GM23338 (cell line): ENCODE measurements at regions not wholly inside any gene's neighbourhood (a gene's known extent, or its start where the extent isn't known, plus 50 kb on each side); places are given as distances from the start of the nearest gene placed in this dataset.

Source experiments
- ATAC-seq: fragments of 200-7000 bp; cut with Tn5 transposase; 3 replicates; pipeline ENCODE4 v1.9.1; 2020
- DNase-seq: peaks from one replicate; pipeline ENCODE4 v3.0.0-alpha.2; 2015; ENCODE audit warnings: low spot score
- H2AFZ ChIP-seq: fragments of 200-600 bp; sonication (generic); 2 replicates; pipeline ENCODE4 v1.8.0; 2016; ENCODE audit warnings: antibody characterized with exemption, mild to moderate bottlenecking, moderate library complexity
- H3F3A ChIP-seq: fragments of 200-600 bp; sonication (generic); replicated peaks from 2 replicates; pipeline ENCODE4 v1.8.0; 2017; ENCODE audit warnings: antibody characterized with exemption, mixed run types, low read depth
- H3K27ac ChIP-seq: fragments of 200-600 bp; sonication (generic); 2 replicates; pipeline ENCODE4 v1.6.1; 2016; ENCODE audit warnings: low read depth
- H3K27me3 ChIP-seq: fragments of 200-600 bp; sonication (generic); 2 replicates; pipeline ENCODE4 v1.8.0; 2016; ENCODE audit warnings: mild to moderate bottlenecking, mixed run types, moderate library complexity; ENCODE audit not compliant: insufficient read depth
- H3K36me3 ChIP-seq: fragments of 200-600 bp; sonication (generic); 2 replicates; pipeline ENCODE4 v1.8.0; 2016; ENCODE audit warnings: mild to moderate bottlenecking; ENCODE audit not compliant: insufficient read depth
- H3K4me1 ChIP-seq: fragments of 200-600 bp; sonication (generic); 2 replicates; pipeline ENCODE4 v1.8.0; 2016; ENCODE audit warnings: mild to moderate bottlenecking, moderate library complexity; ENCODE audit not compliant: insufficient read depth
- H3K4me2 ChIP-seq: fragments of 200-600 bp; sonication (generic); 2 replicates; pipeline ENCODE4 v1.7.1; 2017; ENCODE audit warnings: mixed run types
- H3K4me3 ChIP-seq: fragments of 200-600 bp; sonication (generic); 2 replicates; pipeline ENCODE4 v1.6.1; 2016; ENCODE audit warnings: mixed run types
- H3K79me2 ChIP-seq: fragments of 200-600 bp; sonication (generic); replicated peaks from 2 replicates; pipeline ENCODE4 v1.8.0; 2017; ENCODE audit warnings: mild to moderate bottlenecking; ENCODE audit not compliant: insufficient read depth
- H3K9me2 ChIP-seq: fragments of 200-600 bp; sonication (generic); 2 replicates; pipeline ENCODE4 v1.8.0; 2017; ENCODE audit not compliant: insufficient read depth
- H4K20me1 ChIP-seq: fragments of 200-600 bp; sonication (generic); replicated peaks from 2 replicates; pipeline ENCODE4 v1.8.0; 2017; ENCODE audit warnings: mild to moderate bottlenecking; ENCODE audit not compliant: insufficient read depth
- H3K27ac Mint-ChIP-seq: 2 replicates; pipeline ENCODE4 v1.8.0; 2020; ENCODE audit warnings: inconsistent platforms, mild to moderate bottlenecking, moderate library complexity, mixed read lengths
- H3K27me3 Mint-ChIP-seq: 3 replicates; pipeline ENCODE4 v1.8.0; 2022; ENCODE audit warnings: low read depth, mild to moderate bottlenecking, moderate library complexity, mixed read lengths, inconsistent platforms; ENCODE audit not compliant: insufficient read depth, poor library complexity
- H3K36me3 Mint-ChIP-seq: 3 replicates; pipeline ENCODE4 v1.8.0; 2021; ENCODE audit warnings: low read depth, mild to moderate bottlenecking, inconsistent platforms, moderate library complexity, mixed read lengths
- H3K4me1 Mint-ChIP-seq: 3 replicates; pipeline ENCODE4 v1.8.0; 2020; ENCODE audit warnings: mild to moderate bottlenecking, inconsistent platforms, mixed read lengths
- H3K4me3 Mint-ChIP-seq: 3 replicates; pipeline ENCODE4 v1.8.0; 2021; ENCODE audit warnings: moderate library complexity, mild to moderate bottlenecking, inconsistent platforms, mixed read lengths
- H3K9me3 Mint-ChIP-seq: 3 replicates; pipeline ENCODE4 v1.8.0; 2020; ENCODE audit warnings: moderate library complexity, mild to moderate bottlenecking, inconsistent platforms, mixed read lengths
- CTCF ChIP-seq, 2 experiments: fragments of 200-600 bp in 1 of 2; sonication (generic) in 1 of 2; conservative IDR thresholded peaks; 2 replicates each; pipeline versions ENCODE4 v1.5.1 to v1.6.1; 2016 to 2017; ENCODE audit warnings: antibody characterized with exemption in 2 of 2, low read depth in 2 of 2, mild to moderate bottlenecking in 2 of 2, moderate library complexity in 1 of 2
- EZH2phosphoT487 ChIP-seq: fragments of 200-600 bp; sonication (generic); IDR thresholded peaks from one replicate; pipeline ENCODE4 v1.8.1; 2018; ENCODE audit warnings: antibody characterized with exemption; ENCODE audit not compliant: unreplicated experiment
- NANOG ChIP-seq: IDR thresholded peaks from 2 replicates; pipeline ENCODE4 v1.6.1; 2016; ENCODE audit warnings: antibody characterized with exemption, borderline replicate concordance
- POLR2AphosphoS5 ChIP-seq: IDR thresholded peaks from 2 replicates; pipeline ENCODE4 v1.6.1; 2016; ENCODE audit warnings: antibody characterized with exemption, low read depth
- STAT1 ChIP-seq: IDR thresholded peaks from one replicate; pipeline ENCODE4 v1.6.1; 2016; ENCODE audit warnings: antibody characterized with exemption; ENCODE audit not compliant: unreplicated experiment
- ZNF114 ChIP-seq: fragments of 250-450 bp; sonication (Bioruptor Pico); IDR thresholded peaks from 2 replicates; pipeline ENCODE4 v1.5.0; 2020; ENCODE audit warnings: mild to moderate bottlenecking, moderate library complexity
- TF ChIP-seq, protein P1 (sequence below): IDR thresholded peaks from 2 replicates; pipeline ENCODE4 v1.6.1; 2016; ENCODE audit warnings: antibody characterized with exemption
- TF ChIP-seq, protein P2 (sequence below): IDR thresholded peaks from one replicate; pipeline ENCODE4 v1.6.1; 2018; ENCODE audit warnings: antibody characterized with exemption; ENCODE audit not compliant: unreplicated experiment
- TF ChIP-seq, protein P3 (sequence below): fragments of 250-450 bp; sonication (Bioruptor Pico); IDR thresholded peaks from 2 replicates; pipeline ENCODE4 v1.5.0; 2020; ENCODE audit warnings: mild to moderate bottlenecking, moderate library complexity

GRCh38 chr3:77726517-77726916 lies 686.6 kb downstream of the ROBO2 start:
- no peak overlapping the region for H3K4me2 ChIP-seq
- no peak overlapping the region for H3K4me3 ChIP-seq
- no peaks in the 10 kb centered on the region for H3K36me3 ChIP-seq
- H3K9me2 ChIP-seq = no peaks in the 10 kb centered on the region
- H3K27me3 ChIP-seq = no peaks in the 10 kb centered on the region
- H3K4me1 ChIP-seq = no peaks in the 10 kb centered on the region
- H3K36me3 Mint-ChIP-seq = no peaks in the 10 kb centered on the region
- H3K27me3 Mint-ChIP-seq = peaks cover 2% of the 10 kb centered on the region
- no peaks in the 10 kb centered on the region for H3K4me1 Mint-ChIP-seq
- no peaks in the 10 kb centered on the region for H4K20me1 ChIP-seq
- H2AFZ ChIP-seq = no peak overlapping the region
- no peaks in the 10 kb centered on the region for H3F3A ChIP-seq
- TF ChIP-seq EZH2phosphoT487 (no peak), NANOG (no peak), ZNF114 (CRISPR knock-in tag) (no peak), STAT1 (no peak), CTCF (conservative IDR thresholded peaks at IDR 0.05; ENCODE audit: low read depth in 2 of 2) (no peak)
- TF ChIP-seq, protein P1, sequence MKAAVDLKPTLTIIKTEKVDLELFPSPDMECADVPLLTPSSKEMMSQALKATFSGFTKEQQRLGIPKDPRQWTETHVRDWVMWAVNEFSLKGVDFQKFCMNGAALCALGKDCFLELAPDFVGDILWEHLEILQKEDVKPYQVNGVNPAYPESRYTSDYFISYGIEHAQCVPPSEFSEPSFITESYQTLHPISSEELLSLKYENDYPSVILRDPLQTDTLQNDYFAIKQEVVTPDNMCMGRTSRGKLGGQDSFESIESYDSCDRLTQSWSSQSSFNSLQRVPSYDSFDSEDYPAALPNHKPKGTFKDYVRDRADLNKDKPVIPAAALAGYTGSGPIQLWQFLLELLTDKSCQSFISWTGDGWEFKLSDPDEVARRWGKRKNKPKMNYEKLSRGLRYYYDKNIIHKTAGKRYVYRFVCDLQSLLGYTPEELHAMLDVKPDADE = no peak
- TF ChIP-seq, protein P2, sequence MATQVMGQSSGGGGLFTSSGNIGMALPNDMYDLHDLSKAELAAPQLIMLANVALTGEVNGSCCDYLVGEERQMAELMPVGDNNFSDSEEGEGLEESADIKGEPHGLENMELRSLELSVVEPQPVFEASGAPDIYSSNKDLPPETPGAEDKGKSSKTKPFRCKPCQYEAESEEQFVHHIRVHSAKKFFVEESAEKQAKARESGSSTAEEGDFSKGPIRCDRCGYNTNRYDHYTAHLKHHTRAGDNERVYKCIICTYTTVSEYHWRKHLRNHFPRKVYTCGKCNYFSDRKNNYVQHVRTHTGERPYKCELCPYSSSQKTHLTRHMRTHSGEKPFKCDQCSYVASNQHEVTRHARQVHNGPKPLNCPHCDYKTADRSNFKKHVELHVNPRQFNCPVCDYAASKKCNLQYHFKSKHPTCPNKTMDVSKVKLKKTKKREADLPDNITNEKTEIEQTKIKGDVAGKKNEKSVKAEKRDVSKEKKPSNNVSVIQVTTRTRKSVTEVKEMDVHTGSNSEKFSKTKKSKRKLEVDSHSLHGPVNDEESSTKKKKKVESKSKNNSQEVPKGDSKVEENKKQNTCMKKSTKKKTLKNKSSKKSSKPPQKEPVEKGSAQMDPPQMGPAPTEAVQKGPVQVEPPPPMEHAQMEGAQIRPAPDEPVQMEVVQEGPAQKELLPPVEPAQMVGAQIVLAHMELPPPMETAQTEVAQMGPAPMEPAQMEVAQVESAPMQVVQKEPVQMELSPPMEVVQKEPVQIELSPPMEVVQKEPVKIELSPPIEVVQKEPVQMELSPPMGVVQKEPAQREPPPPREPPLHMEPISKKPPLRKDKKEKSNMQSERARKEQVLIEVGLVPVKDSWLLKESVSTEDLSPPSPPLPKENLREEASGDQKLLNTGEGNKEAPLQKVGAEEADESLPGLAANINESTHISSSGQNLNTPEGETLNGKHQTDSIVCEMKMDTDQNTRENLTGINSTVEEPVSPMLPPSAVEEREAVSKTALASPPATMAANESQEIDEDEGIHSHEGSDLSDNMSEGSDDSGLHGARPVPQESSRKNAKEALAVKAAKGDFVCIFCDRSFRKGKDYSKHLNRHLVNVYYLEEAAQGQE = no peak
- no peak for ATAC-seq
- H3K9me3 Mint-ChIP-seq = no peaks in the 10 kb centered on the region
- no peak overlapping the region for H3K27ac ChIP-seq
- no peaks in the 10 kb centered on the region for H3K79me2 ChIP-seq
- no peak for DNase-seq
- no peak overlapping the region for H3K27ac Mint-ChIP-seq
- no peak overlapping the region for H3K4me3 Mint-ChIP-seq

- Mint-ChIP-seq H3K4me1 (no peaks in the 10 kb centered on the region), H3K27me3 (no peaks in the 10 kb centered on the region), H3K4me3 (no peak overlapping the region), H3K27ac (no peak overlapping the region), H3K36me3 (no peaks in the 10 kb centered on the region), H3K9me3 (no peaks in the 10 kb centered on the region)
- H4K20me1 ChIP-seq = no peaks in the 10 kb centered on the region
- no peak overlapping the region for H3K4me2 ChIP-seq
- H3K27ac ChIP-seq = no peak overlapping the region
- no peaks in the 10 kb centered on the region for H3K79me2 ChIP-seq
- DNase-seq = no peak
- H3K27me3 ChIP-seq = no peaks in the 10 kb centered on the region
- no peaks in the 10 kb centered on the region for H3K9me2 ChIP-seq
- H3K36me3 ChIP-seq = no peaks in the 10 kb centered on the region
- no peak for ATAC-seq
- H3F3A ChIP-seq = no peaks in the 10 kb centered on the region
- no peaks in the 10 kb centered on the region for H3K4me1 ChIP-seq
- H2AFZ ChIP-seq = no peak overlapping the region
- H3K4me3 ChIP-seq = no peak overlapping the region
- TF ChIP-seq POLR2AphosphoS5 = no peak
- TF ChIP-seq, protein P3, sequence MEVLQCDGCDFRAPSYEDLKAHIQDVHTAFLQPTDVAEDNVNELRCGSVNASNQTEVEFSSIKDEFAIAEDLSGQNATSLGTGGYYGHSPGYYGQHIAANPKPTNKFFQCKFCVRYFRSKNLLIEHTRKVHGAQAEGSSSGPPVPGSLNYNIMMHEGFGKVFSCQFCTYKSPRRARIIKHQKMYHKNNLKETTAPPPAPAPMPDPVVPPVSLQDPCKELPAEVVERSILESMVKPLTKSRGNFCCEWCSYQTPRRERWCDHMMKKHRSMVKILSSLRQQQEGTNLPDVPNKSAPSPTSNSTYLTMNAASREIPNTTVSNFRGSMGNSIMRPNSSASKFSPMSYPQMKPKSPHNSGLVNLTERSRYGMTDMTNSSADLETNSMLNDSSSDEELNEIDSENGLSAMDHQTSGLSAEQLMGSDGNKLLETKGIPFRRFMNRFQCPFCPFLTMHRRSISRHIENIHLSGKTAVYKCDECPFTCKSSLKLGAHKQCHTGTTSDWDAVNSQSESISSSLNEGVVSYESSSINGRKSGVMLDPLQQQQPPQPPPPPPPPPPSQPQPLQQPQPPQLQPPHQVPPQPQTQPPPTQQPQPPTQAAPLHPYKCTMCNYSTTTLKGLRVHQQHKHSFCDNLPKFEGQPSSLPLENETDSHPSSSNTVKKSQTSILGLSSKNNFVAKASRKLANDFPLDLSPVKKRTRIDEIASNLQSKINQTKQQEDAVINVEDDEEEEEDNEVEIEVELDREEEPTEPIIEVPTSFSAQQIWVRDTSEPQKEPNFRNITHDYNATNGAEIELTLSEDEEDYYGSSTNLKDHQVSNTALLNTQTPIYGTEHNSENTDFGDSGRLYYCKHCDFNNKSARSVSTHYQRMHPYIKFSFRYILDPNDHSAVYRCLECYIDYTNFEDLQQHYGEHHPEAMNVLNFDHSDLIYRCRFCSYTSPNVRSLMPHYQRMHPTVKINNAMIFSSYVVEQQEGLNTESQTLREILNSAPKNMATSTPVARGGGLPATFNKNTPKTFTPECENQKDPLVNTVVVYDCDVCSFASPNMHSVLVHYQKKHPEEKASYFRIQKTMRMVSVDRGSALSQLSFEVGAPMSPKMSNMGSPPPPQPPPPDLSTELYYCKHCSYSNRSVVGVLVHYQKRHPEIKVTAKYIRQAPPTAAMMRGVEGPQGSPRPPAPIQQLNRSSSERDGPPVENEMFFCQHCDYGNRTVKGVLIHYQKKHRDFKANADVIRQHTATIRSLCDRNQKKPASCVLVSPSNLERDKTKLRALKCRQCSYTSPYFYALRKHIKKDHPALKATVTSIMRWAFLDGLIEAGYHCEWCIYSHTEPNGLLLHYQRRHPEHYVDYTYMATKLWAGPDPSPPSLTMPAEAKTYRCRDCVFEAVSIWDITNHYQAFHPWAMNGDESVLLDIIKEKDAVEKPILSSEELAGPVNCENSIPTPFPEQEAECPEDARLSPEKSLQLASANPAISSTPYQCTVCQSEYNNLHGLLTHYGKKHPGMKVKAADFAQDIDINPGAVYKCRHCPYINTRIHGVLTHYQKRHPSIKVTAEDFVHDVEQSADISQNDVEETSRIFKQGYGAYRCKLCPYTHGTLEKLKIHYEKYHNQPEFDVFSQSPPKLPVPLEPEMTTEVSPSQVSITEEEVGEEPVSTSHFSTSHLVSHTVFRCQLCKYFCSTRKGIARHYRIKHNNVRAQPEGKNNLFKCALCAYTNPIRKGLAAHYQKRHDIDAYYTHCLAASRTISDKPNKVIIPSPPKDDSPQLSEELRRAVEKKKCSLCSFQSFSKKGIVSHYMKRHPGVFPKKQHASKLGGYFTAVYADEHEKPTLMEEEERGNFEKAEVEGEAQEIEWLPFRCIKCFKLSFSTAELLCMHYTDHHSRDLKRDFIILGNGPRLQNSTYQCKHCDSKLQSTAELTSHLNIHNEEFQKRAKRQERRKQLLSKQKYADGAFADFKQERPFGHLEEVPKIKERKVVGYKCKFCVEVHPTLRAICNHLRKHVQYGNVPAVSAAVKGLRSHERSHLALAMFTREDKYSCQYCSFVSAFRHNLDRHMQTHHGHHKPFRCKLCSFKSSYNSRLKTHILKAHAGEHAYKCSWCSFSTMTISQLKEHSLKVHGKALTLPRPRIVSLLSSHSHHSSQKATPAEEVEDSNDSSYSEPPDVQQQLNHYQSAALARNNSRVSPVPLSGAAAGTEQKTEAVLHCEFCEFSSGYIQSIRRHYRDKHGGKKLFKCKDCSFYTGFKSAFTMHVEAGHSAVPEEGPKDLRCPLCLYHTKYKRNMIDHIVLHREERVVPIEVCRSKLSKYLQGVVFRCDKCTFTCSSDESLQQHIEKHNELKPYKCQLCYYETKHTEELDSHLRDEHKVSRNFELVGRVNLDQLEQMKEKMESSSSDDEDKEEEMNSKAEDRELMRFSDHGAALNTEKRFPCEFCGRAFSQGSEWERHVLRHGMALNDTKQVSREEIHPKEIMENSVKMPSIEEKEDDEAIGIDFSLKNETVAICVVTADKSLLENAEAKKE (CRISPR knock-in tag) = no peak
Measured at GRCh38 chr3:77746048-77746447, 706.1 kb downstream of the ROBO2 start.
